ENCODE measurements at regions not wholly inside any gene's neighbourhood (a gene's known extent, or its start where the extent isn't known, plus 50 kb on each side); places are given as distances from the start of the nearest gene placed in this dataset.

GRCh38 chr17:69719474-69720048, 305.1 kb downstream of the MAP2K6 start:
- DNase-seq (ENCODE audit: low read depth): no peak

- no peak for DNase-seq (ENCODE audit: low read depth)
These were observed 308.0 kb downstream of the MAP2K6 start for GRCh38 chr17:69722518-69722917.

- no peak for DNase-seq (ENCODE audit: low read depth)
These were observed 308.8 kb downstream of the MAP2K6 start for GRCh38 chr17:69723316-69723715.

GRCh38 chr17:69723741-69724140, 309.2 kb downstream of the MAP2K6 start:
- no peak for DNase-seq (ENCODE audit: low read depth)

GRCh38 chr17:69724238-69724637, 309.7 kb downstream of the MAP2K6 start:
- DNase-seq (ENCODE audit: low read depth): no peak

GRCh38 chr17:69725146-69725545, 310.6 kb downstream of the MAP2K6 start:
- DNase-seq (ENCODE audit: low read depth): no peak

- no peak for DNase-seq (ENCODE audit: low read depth)
These were observed 314.3 kb downstream of the MAP2K6 start for GRCh38 chr17:69728816-69729215.

- DNase-seq (ENCODE audit: low read depth): no peak
These were observed 315.4 kb downstream of the MAP2K6 start for GRCh38 chr17:69729944-69730343.

- DNase-seq (ENCODE audit: low read depth): no peak
These were observed 317.9 kb downstream of the MAP2K6 start for GRCh38 chr17:69732272-69732918.

- no peak for DNase-seq (ENCODE audit: low read depth)
These were observed 318.9 kb downstream of the MAP2K6 start for GRCh38 chr17:69733171-69734012.

- DNase-seq (ENCODE audit: low read depth): no peak
These were observed 320.2 kb downstream of the MAP2K6 start for GRCh38 chr17:69734656-69735055.

- no peak for DNase-seq (ENCODE audit: low read depth)
These were observed 320.8 kb downstream of the MAP2K6 start for GRCh38 chr17:69735285-69735684.

GRCh38 chr17:69743091-69743490, 328.6 kb downstream of the MAP2K6 start:
- DNase-seq (ENCODE audit: low read depth): no peak

- DNase-seq (ENCODE audit: low read depth): no peak
These were observed 330.1 kb downstream of the MAP2K6 start for GRCh38 chr17:69744512-69745070.

- DNase-seq (ENCODE audit: low read depth): no peak
These were observed 325.1 kb upstream of the KCNJ16 start for GRCh38 chr17:69749911-69750310.

- DNase-seq (ENCODE audit: low read depth): no peak
These were observed 317.2 kb upstream of the KCNJ16 start for GRCh38 chr17:69757688-69758430.

- DNase-seq (ENCODE audit: low read depth): no peak
These were observed 314.5 kb upstream of the KCNJ16 start for GRCh38 chr17:69760562-69760961.

- DNase-seq (ENCODE audit: low read depth): no peak
These were observed 314.0 kb upstream of the KCNJ16 start for GRCh38 chr17:69761011-69761410.

GRCh38 chr17:69761767-69762321, 313.2 kb upstream of the KCNJ16 start:
- no peak for DNase-seq (ENCODE audit: low read depth)

GRCh38 chr17:69762359-69762758, 312.7 kb upstream of the KCNJ16 start:
- no peak for DNase-seq (ENCODE audit: low read depth)

- DNase-seq (ENCODE audit: low read depth): no peak
These were observed 312.3 kb upstream of the KCNJ16 start for GRCh38 chr17:69762766-69763165.

- no peak for DNase-seq (ENCODE audit: low read depth)
These were observed 311.5 kb upstream of the KCNJ16 start for GRCh38 chr17:69763503-69763902.

Measured in CMK (cell line).